Ovary (tissue), 7 donors: ENCODE measurements at regions not wholly inside any gene's neighbourhood (a gene's known extent, or its start where the extent isn't known, plus 50 kb on each side); places are given as distances from the start of the nearest gene placed in this dataset.

Source experiments
- DNase-seq, 5 donors: peaks; one replicate each; pipeline ENCODE4 v3.0.0-alpha.2; 2019 to 2020
- H3K27ac ChIP-seq, 2 donors: fragments of 200-600 bp; one replicate each; pipeline versions ENCODE4 v1.5.1 to v1.8.0; 2019 to 2022
- H3K27me3 ChIP-seq: fragments of 200-600 bp; one replicate; pipeline ENCODE4 v1.8.0; 2022
- H3K36me3 ChIP-seq: fragments of 200-600 bp; sonication (generic); one replicate; pipeline ENCODE4 v1.5.1; 2019
- H3K4me1 ChIP-seq: one replicate; pipeline ENCODE4 v1.8.1; 2013; ENCODE audit warnings: mild to moderate bottlenecking, moderate library complexity; ENCODE audit not compliant: insufficient read depth
- H3K4me3 ChIP-seq: fragments of 200-600 bp; sonication (generic); one replicate; pipeline ENCODE4 v1.5.1; 2017
- H3K9me3 ChIP-seq, 2 donors: fragments of 200-600 bp in 1 of 2; sonication (generic) in 1 of 2; one replicate each; pipeline versions ENCODE4 v1.5.1 to v1.8.1; 2013 to 2019; ENCODE audit warnings: mild to moderate bottlenecking in 1 of 2, moderate library complexity in 1 of 2
- EP300 ChIP-seq: sonication (generic); formaldehyde crosslinking; IDR thresholded peaks from one replicate; pipeline ENCODE4 v1.6.1; 2017; ENCODE audit warnings: antibody characterized with exemption
- POLR2A ChIP-seq: fragments of 450-650 bp; IDR thresholded peaks from one replicate; pipeline ENCODE4 v1.6.1; 2017; ENCODE audit warnings: antibody characterized with exemption, mild to moderate bottlenecking, moderate library complexity
- WGBS, 3 donors: extraction: QIAGEN DNeasy Blood & Tissue Kit in 1 of 3; methylation state at CpG; one replicate each; pipeline versions ENCODE4 v1.1.5 to v1.1.7; 2013 to 2017; 5-methylcytosine and 5-hydroxymethylcytosine counted together
- intact Hi-C, 4 donors: fragments of 100-400 bp; cut with DNase I; formaldehyde crosslinking; loops; one replicate each; pipeline versions ENCODE4 v1.11.0 to v1.15.1; 2022 to 2023
- TF ChIP-seq, protein P1 (sequence below), 3 donors: fragments of 450-650 bp in 2 of 3; fragments of 200-600 bp in 1 of 3; IDR thresholded peaks; one replicate each; pipeline versions ENCODE4 v1.5.1 to v1.8.0; 2016 to 2022; ENCODE audit warnings: antibody characterized with exemption in 3 of 3, mild to moderate bottlenecking in 1 of 3
- donor health status: DM: no; HTN: no; CAD: no; lungs with moderate emphysema.
- donor health status: DM: no; HTN: no; CAD: no.
- donor health status: Bipolar disorder and iron deficiency.
- donor health status: DM: no; HTN: no; CAD: no.
- donor health status: DM: yes; HTN: yes; CAD: no.

DNA sequence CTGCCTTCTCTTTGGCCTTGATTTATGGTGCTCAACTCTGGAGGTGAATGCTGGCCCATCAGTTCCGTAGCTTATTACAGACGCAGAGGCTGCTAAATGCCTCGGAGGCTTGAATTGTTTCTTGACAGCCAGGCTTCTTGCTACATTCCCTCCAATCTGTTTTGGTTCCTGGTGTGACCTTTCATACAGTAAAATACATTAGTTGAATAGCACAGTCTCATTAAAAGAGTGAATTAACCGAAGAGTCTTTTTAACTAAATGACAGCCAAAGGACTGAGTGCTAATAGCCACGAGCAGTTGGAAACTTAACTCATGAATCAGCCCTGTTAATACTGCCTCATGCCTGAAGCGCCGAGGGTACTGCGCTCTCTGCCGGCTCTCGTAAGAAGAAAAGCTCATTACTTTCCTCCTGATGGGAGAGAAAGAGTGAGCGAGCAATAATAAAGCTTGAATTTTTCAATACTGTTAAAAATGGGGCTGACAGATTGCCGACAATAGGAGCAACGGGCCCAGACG lies 236.4 kb upstream of the GPR26 start:
- intact Hi-C loops, result no loop called here

DNA sequence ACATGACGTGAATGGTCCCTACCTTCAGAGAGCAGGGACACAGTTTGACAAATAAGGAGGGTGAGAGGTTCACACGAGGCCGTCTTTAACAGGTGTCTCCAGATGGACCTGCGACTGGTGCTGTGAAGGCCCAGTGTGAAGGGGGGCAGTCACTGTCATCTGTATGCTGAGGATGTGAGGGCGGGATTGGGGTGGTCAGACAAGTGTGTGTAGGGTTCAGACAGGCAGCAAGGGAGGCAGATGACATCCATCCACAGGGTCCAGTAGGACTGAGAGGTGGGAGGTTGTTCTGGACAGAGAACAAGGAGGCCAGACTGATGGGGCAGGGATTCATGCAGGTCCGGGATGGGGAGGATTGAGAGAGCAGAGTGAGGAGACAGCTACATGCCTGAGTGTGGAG lies 232.6 kb upstream of the GPR26 start:
- no peak for DNase-seq
- no peaks in the 10 kb centered on the region for H3K4me1 ChIP-seq
- no peak overlapping the region for H3K27ac ChIP-seq
- 74 to 84% (median 80%) methylated on average over 6 of the region's 6 CpGs for WGBS, 3 donors
- H3K27me3 ChIP-seq, result no peaks in the 10 kb centered on the region
- TF ChIP-seq, protein P1, sequence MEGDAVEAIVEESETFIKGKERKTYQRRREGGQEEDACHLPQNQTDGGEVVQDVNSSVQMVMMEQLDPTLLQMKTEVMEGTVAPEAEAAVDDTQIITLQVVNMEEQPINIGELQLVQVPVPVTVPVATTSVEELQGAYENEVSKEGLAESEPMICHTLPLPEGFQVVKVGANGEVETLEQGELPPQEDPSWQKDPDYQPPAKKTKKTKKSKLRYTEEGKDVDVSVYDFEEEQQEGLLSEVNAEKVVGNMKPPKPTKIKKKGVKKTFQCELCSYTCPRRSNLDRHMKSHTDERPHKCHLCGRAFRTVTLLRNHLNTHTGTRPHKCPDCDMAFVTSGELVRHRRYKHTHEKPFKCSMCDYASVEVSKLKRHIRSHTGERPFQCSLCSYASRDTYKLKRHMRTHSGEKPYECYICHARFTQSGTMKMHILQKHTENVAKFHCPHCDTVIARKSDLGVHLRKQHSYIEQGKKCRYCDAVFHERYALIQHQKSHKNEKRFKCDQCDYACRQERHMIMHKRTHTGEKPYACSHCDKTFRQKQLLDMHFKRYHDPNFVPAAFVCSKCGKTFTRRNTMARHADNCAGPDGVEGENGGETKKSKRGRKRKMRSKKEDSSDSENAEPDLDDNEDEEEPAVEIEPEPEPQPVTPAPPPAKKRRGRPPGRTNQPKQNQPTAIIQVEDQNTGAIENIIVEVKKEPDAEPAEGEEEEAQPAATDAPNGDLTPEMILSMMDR (IDR thresholded peaks at IDR 0.05), result no peak
- TF ChIP-seq POLR2A (no peak), EP300 (no peak)
- no peaks in the 10 kb centered on the region for H3K36me3 ChIP-seq
- intact Hi-C loops, result no loop called here
- no peaks in the 10 kb centered on the region for H3K9me3 ChIP-seq
- H3K4me3 ChIP-seq, result no peak overlapping the region

More for the DNA sequence above, 236.4 kb upstream of the GPR26 start:
- no peak for DNase-seq
- Histone ChIP-seq H3K36me3 (no peaks in the 10 kb centered on the region), H3K4me3 (no peak overlapping the region), H3K9me3 (no peaks in the 10 kb centered on the region), H3K4me1 (no peaks in the 10 kb centered on the region), H3K27ac (no peak overlapping the region), H3K27me3 (no peaks in the 10 kb centered on the region)
- TF ChIP-seq, protein P1 (IDR thresholded peaks at IDR 0.05), result no peak
- TF ChIP-seq EP300, result no peak
- TF ChIP-seq POLR2A, result no peak
- 16 to 33% (median 18%) methylated on average over 14 of the region's 14 CpGs for WGBS, 3 donors

DNA sequence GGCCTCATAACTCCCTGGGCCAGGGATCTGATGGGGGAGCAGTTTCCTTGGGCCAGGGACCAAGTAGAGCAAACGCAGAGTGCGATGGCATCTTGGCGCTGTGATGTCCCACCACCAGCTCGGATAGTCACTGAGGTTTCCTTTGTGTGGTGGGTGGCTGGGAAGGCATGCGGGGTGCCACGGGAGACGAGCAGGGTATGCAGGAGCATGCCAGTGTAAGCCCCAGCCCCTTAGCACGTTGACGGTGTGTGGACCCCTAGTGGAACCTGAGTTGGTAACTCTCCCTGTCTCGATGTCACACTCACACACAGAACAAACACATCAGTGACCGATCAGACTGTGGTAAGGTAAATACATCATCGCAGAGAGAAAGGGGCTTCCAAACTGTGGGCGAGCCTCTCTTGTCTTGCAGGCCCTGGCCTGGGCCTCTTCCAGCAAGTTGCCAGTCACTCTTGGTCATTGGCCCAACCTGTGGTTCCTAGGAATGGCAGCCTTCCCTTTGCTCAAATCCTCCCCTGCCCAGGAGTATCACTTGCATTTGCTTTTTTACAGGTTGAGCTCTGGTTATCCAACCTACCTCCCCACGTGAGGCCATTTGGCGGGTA lies 231.6 kb upstream of the GPR26 start:
- H3K9me3 ChIP-seq, result no peaks in the 10 kb centered on the region
- DNase-seq, result no peak
- H3K27ac ChIP-seq, result no peak overlapping the region
- H3K27me3 ChIP-seq, result no peaks in the 10 kb centered on the region
- WGBS, 3 donors, result 78 to 89% (median 84%) methylated on average over 15 of the region's 15 CpGs
- intact Hi-C loops, result no loop called here
- H3K4me3 ChIP-seq, result no peak overlapping the region
- H3K4me1 ChIP-seq, result no peaks in the 10 kb centered on the region
- no peak for TF ChIP-seq EP300
- no peaks in the 10 kb centered on the region for H3K36me3 ChIP-seq

DNA sequence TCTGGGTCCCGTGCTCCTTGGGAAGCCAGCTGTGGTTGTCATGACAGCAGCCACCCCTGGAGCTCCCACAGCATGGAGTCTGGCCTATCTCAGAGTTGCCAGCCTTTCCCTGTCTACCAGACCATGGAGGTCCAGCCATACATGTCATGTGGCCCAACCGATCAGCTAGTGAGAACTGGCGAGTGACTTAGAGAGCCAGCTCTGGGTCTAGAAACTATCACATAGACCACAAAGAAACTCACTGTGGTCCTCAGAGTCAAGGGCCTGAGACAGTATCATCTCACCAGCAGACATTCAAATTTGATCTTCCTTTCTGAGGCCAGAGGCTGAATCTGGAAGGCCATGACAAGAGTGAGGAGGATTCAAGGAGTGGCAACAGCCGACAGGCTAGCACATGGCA lies 223.3 kb upstream of the GPR26 start:
- no peak for TF ChIP-seq EP300
- TF ChIP-seq, protein P1 (IDR thresholded peaks at IDR 0.05), result no peak
- TF ChIP-seq POLR2A, result no peak
- peaks cover 0 to 3% of the 10 kb centered on the region in 2 donors for H3K9me3 ChIP-seq
- DNase-seq, result no peak
- H3K36me3 ChIP-seq, result no peaks in the 10 kb centered on the region
- WGBS, 3 donors, result 77 to 86% (median 82%) methylated on average over 4 of the region's 4 CpGs
- H3K4me1 ChIP-seq, result no peaks in the 10 kb centered on the region
- intact Hi-C loops, result no loop called here
- no peak overlapping the region for H3K27ac ChIP-seq
- H3K4me3 ChIP-seq, result no peak overlapping the region
- H3K27me3 ChIP-seq, result no peaks in the 10 kb centered on the region

DNA sequence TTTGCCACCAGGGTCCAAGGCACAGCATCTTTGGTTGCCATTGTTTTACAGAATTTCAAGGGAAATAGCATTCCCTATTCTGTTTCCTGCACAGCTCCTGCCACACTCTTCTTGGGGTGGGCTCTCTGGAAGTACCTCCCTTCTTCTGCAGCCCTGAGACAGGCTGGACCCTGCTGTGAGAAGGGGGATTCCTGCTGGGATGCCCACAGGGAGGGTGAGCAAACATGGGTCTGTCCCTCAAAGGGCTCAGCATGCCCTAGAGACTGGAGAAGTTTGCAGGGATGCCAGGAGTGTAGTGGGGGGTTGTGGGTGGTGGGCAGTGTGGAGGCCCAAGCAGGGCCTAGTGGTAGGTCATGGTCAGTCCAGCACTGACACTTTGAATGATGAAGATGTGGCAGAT lies 222.2 kb upstream of the GPR26 start:
- Histone ChIP-seq H3K27me3 (no peaks in the 10 kb centered on the region), H3K36me3 (no peaks in the 10 kb centered on the region), H3K4me1 (no peaks in the 10 kb centered on the region), H3K27ac (no peak overlapping the region), H3K9me3 (peaks cover 0 to 3% of the 10 kb centered on the region in 2 donors), H3K4me3 (no peak overlapping the region)
- no peak for DNase-seq
- TF ChIP-seq EP300, result no peak
- no peak for TF ChIP-seq POLR2A
- TF ChIP-seq, protein P1 (IDR thresholded peaks at IDR 0.05), result no peak
- intact Hi-C loops, result no loop called here
